Right ventricle myocardium superior (tissue), 1 donor: ENCODE measurements at regions not wholly inside any gene's neighbourhood (a gene's known extent, or its start where the extent isn't known, plus 50 kb on each side); places are given as distances from the start of the nearest gene placed in this dataset.
"Not testable (repeated sequence)": the region's sequence is repeated elsewhere in the genome, so short reads cannot be mapped to it uniquely, and the experiment has no call there.

Source experiments
- ATAC-seq: fragments of 200-7000 bp; cut with Tn5 transposase; one replicate; pipeline ENCODE4 v1.9.1; 2020; ENCODE audit warnings: mild to moderate bottlenecking; ENCODE audit not compliant: poor library complexity
- DNase-seq: peaks from one replicate; pipeline ENCODE4 v3.0.0-alpha.2; 2020
- intact Hi-C: fragments of 100-400 bp; cut with DNase I; formaldehyde crosslinking; loops from one replicate; pipeline ENCODE4 v1.11.2; 2022
- donor health status: DM: no; HTN: yes; CAD: no; lungs with severe emphysema.

- DNase-seq (no peak), ATAC-seq (no peak)
- intact Hi-C loops: no loop called here
These were observed 283.2 kb upstream of the SUCLG2 start for GRCh38 chr3:67937498-67938118.

GRCh38 chr3:67930394-67930793 is 276.0 kb upstream of the SUCLG2 start:
- DNase-seq, ATAC-seq, intact Hi-C loops: not testable (repeated sequence)

- intact Hi-C loops: no loop called here
- DNase-seq (no peak), ATAC-seq (no peak)
These were observed 269.4 kb upstream of the SUCLG2 start for GRCh38 chr3:67923796-67924195.

GRCh38 chr3:67920969-67921368 is 266.6 kb upstream of the SUCLG2 start:
- DNase-seq: no peak
- no peak for ATAC-seq
- intact Hi-C loops: no loop called here

- intact Hi-C loops: no loop called here
- ATAC-seq (no peak), DNase-seq (no peak)
These were observed 265.9 kb upstream of the SUCLG2 start for GRCh38 chr3:67920311-67920710.

DNA sequence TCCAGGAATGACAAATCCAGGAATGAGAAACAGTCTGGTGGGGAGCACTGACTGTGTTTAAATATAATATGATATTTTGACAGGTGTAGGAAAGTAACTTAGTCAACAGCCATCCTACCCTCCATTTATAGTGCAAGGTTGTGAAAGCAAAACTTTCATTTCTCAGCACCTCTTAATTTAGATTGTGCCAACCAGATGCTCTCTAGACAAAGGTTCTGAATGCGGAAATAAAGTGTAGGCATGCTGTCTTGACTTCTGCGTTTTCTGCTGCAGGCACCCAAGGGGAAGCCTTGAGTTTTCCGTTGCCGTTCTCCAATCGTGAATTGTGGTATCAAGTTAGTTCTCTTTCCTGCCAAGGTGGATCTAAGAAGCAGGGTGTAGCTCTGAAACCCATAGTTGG is 261.9 kb upstream of the SUCLG2 start:
- ATAC-seq (no peak), DNase-seq (no peak)
- intact Hi-C loops: no loop called here

DNA sequence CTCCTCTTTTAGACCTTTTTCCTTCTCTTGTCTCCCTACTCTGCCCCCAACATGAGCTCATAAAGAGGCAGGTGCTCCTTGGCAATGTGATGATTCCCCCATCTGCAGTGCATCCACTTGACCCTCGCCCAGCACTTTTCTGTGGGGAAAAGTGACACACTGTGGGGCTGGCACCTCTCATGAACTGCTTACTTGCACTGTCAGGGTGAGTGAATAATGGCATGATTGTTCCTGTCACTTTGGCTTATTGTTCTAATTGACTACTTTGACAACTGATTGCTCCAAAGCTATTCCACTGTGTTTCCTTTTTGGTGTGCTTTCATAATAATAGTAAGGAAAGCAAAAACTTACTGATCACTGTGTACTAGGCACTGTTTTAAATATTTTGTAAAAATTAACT is 253.3 kb upstream of the SUCLG2 start:
- no peak for ATAC-seq
- no peak for DNase-seq
- intact Hi-C loops: no loop called here

- ATAC-seq (no peak), DNase-seq (no peak)
- intact Hi-C loops: no loop called here
These were observed 251.8 kb upstream of the SUCLG2 start for GRCh38 chr3:67906261-67906660.

- intact Hi-C loops: no loop called here
These were observed 247.3 kb upstream of the SUCLG2 start for GRCh38 chr3:67901681-67902080.

GRCh38 chr3:67898916-67899315 is 244.5 kb upstream of the SUCLG2 start:
- intact Hi-C loops: no loop called here
- DNase-seq (no peak), ATAC-seq (no peak)

More at GRCh38 chr3:67901681-67902080, 247.3 kb upstream of the SUCLG2 start:
- ATAC-seq (no peak), DNase-seq (no peak)

GRCh38 chr3:67897351-67898336 is 243.2 kb upstream of the SUCLG2 start:
- no peak for ATAC-seq
- DNase-seq: no peak
- intact Hi-C loops: no loop called here

DNA sequence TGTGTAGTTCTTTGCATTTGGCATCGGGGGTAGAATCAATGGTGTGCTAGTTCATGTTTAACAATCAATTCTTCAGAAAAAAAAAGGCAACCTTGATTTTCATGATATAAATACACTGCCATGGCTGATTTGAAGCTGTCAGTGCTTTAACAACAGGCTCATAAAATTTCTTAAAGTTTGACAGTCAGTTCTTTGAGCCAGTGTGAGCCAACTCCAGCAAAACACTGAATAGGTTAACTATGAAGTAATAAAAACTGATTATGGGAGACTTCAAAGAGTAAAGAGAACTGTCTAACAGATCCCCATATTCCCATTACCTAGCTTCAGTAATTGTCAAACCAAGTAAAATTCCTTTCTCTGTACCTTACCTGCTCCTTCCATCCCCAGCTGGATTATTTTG is 241.7 kb upstream of the SUCLG2 start:
- ATAC-seq (no peak), DNase-seq (no peak)
- intact Hi-C loops: no loop called here

- intact Hi-C loops: no loop called here
- ATAC-seq: no peak
These were observed 240.1 kb upstream of the SUCLG2 start for GRCh38 chr3:67894510-67894909.

DNA sequence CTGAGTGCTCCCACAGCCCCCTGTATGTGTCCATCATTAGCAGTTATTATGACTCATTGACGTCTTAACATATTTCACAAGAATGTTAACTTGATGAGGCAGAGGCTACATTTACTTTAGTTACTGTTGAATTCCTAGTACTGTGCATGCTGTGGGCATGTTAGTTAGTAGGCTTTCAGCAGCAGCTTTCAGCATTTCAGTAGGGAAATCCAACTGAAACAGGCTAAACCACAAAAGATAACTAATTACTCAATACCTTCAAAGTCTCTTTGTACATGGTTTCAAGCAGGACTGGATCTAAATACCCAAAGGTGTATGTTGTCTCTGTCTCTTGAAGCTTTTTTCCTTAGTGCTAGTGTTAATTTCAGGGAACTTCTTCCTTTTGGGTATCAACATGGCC is 229.9 kb upstream of the SUCLG2 start:
- intact Hi-C loops: no loop called here
- ATAC-seq (no peak), DNase-seq (no peak)

More at GRCh38 chr3:67894510-67894909, 240.1 kb upstream of the SUCLG2 start:
- DNase-seq: no peak

DNA sequence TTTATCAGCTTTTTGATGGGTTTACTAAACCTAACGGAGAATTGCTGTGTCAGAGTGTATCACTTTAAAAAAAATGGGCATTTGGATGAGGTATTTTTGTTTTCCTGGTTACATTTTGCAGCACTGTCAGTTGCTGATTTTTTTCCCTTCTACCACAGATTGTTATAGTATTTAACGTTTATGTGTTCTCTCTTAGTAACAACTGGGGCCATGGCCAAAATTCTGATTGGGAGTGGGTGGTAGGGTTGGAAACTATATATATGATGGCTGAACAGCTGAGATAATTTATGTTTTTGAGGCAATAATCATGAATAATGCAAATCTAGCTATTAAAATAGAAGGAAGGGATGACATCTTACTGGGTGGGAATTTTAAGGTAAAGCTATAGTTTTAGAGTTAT is 229.4 kb upstream of the SUCLG2 start:
- no peak for DNase-seq
- ATAC-seq: no peak
- intact Hi-C loops: no loop called here

- intact Hi-C loops: no loop called here
- no peak for DNase-seq
- ATAC-seq: no peak
These were observed 228.6 kb upstream of the SUCLG2 start for GRCh38 chr3:67882981-67883380.

DNA sequence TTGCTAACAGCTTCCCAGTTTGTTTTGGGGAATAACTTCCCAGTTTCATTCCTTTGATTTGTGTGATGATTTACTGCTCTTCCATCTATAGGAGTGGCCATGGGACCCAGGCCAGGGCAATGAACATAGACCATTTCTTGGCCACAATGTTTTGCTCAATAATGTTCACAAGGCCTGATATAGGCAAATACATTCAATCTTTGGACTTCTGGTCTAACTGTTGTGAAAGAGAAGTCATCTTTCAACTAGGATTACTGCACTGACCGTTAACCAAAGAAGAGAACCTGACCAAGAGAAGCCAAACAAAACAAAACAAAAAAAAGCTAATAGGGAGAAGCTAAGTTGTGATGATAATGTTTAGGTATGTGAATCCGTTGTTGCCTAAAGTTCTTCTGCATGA is 221.8 kb upstream of the SUCLG2 start:
- no peak for ATAC-seq
- no peak for DNase-seq
- intact Hi-C loops: no loop called here

DNA sequence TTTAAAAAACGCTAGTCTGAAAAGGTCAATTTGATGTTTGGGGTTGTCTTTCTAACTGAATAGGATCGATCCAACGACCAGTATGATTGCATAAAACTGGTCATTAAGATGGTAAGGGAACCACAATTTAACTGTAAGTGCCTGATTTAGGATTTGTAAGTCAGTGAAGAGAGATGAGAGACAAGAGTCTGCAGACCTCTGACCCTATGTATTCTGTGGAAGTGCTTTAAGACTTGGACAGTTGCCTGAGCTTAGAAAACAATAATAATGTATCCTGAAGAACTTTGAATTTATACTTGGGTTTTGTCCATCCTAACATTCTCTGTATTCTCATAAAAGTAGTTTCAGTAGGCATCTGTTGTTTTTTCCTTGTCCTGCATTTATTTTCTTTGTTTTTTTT is 221.4 kb upstream of the SUCLG2 start:
- no peak for DNase-seq
- intact Hi-C loops: no loop called here
- no peak for ATAC-seq

DNA sequence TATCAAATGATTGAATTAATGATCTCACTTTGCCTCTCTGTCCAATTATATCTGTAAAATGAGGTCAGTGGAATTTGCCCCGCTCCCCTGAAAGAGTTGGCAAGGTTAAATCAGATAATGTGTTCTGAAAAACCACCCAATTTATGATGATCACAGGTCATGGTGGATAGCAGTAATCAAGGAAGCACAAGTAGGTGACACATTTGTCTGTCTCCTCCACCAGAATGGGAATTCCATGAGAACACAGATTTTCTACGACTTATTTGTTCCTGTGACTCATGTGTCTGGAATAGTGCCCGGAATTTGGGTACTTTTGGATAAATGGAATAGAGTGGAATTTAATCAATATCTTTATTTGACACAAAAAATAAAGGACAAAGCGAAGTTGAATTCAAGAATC is 220.9 kb upstream of the SUCLG2 start:
- no peak for ATAC-seq
- intact Hi-C loops: no loop called here
- DNase-seq: no peak

- ATAC-seq (no peak), DNase-seq (no peak)
- intact Hi-C loops: no loop called here
These were observed 216.1 kb upstream of the SUCLG2 start for GRCh38 chr3:67870477-67870876.
